ENCODE measurements at regions not wholly inside any gene's neighbourhood (a gene's known extent, or its start where the extent isn't known, plus 50 kb on each side); places are given as distances from the start of the nearest gene placed in this dataset.

DNA sequence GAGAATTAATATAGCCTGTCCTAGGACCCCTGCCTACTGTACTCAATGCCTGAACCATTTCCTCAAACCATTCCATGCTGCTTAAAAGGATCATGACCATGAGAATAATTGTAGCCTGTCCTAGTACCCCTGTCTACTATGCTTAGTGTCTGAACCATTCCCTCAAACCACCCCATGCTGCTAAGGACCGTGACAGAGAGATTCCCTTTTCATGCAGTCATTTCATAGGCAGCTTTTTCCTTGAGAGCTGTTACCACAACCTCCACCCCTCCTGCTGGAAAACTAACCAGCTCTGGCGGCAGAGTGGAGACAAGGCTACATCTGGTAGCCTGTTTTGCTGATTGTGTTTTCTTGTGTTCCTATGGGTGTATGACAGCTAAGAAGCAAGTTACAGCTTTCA, 174.9 kb upstream of the SMARCAD1 start:
- WGBS (ENCODE audit: insufficient coverage, insufficient replicate concordance, low lambda C conversion rate, missing lambda C conversion rate) = 17% methylated on average over 2 of the region's 2 CpGs
- no peaks in the 10 kb centered on the region for H3K27me3 ChIP-seq (replicated peaks in 1 of 2; ENCODE audit: control insufficient read depth in 2 of 2, insufficient read depth in 2 of 2, low read length in 1 of 2)
- no peak overlapping the region for H3K9ac ChIP-seq (ENCODE audit: control insufficient read depth, insufficient read depth, low read length)
- TF ChIP-seq BCL11A (IDR thresholded peaks at IDR 0.05; ENCODE audit: low read depth, low read length) = no peak
- TF ChIP-seq JUND (IDR thresholded peaks at IDR 0.05; ENCODE audit: low read depth, low read length) = no peak
- TF ChIP-seq NFXL1 (IDR thresholded peaks at IDR 0.05; ENCODE audit: borderline replicate concordance) = no peak
- TF ChIP-seq, protein P1, sequence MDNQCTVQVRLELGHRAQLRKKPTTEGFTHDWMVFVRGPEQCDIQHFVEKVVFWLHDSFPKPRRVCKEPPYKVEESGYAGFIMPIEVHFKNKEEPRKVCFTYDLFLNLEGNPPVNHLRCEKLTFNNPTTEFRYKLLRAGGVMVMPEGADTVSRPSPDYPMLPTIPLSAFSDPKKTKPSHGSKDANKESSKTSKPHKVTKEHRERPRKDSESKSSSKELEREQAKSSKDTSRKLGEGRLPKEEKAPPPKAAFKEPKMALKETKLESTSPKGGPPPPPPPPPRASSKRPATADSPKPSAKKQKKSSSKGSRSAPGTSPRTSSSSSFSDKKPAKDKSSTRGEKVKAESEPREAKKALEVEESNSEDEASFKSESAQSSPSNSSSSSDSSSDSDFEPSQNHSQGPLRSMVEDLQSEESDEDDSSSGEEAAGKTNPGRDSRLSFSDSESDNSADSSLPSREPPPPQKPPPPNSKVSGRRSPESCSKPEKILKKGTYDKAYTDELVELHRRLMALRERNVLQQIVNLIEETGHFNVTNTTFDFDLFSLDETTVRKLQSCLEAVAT (IDR thresholded peaks at IDR 0.05) = no peak
- TF ChIP-seq BRCA1 (IDR thresholded peaks at IDR 0.05; ENCODE audit: low read depth, low read length) = no peak
- TF ChIP-seq, protein P2, sequence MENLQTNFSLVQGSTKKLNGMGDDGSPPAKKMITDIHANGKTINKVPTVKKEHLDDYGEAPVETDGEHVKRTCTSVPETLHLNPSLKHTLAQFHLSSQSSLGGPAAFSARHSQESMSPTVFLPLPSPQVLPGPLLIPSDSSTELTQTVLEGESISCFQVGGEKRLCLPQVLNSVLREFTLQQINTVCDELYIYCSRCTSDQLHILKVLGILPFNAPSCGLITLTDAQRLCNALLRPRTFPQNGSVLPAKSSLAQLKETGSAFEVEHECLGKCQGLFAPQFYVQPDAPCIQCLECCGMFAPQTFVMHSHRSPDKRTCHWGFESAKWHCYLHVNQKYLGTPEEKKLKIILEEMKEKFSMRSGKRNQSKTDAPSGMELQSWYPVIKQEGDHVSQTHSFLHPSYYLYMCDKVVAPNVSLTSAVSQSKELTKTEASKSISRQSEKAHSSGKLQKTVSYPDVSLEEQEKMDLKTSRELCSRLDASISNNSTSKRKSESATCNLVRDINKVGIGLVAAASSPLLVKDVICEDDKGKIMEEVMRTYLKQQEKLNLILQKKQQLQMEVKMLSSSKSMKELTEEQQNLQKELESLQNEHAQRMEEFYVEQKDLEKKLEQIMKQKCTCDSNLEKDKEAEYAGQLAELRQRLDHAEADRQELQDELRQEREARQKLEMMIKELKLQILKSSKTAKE (IDR thresholded peaks at IDR 0.05; ENCODE audit: low read depth, poor library complexity, severe bottlenecking) = no peak
- TF ChIP-seq, protein P3, sequence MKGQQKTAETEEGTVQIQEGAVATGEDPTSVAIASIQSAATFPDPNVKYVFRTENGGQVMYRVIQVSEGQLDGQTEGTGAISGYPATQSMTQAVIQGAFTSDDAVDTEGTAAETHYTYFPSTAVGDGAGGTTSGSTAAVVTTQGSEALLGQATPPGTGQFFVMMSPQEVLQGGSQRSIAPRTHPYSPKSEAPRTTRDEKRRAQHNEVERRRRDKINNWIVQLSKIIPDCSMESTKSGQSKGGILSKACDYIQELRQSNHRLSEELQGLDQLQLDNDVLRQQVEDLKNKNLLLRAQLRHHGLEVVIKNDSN (IDR thresholded peaks at IDR 0.05; ENCODE audit: borderline replicate concordance, extremely low read length, insufficient read depth, low read depth, low read length) = no peak
- TF ChIP-seq MYB (IDR thresholded peaks at IDR 0.05; ENCODE audit: borderline replicate concordance, low read depth, low read length) = no peak
- no peak for TF ChIP-seq IKZF2 (IDR thresholded peaks at IDR 0.05)
- no peak for TF ChIP-seq STAT1 (conservative IDR thresholded peaks at IDR 0.05)
- no peaks in the 10 kb centered on the region for H3K36me3 ChIP-seq (ENCODE audit: control insufficient read depth in 2 of 2, insufficient read depth in 2 of 2, low read length in 1 of 2)
- intact Hi-C loops (cut with micrococcal nuclease; ENCODE audit: unreplicated experiment) = no loop called here
- no peak overlapping the region for H3K27ac ChIP-seq (ENCODE audit: control insufficient read depth, insufficient read depth)
- DNase-seq (ENCODE audit: low read depth, low spot score) (no peak), FAIRE-seq (no peak), ATAC-seq (no peak)
- RAD21 ChIA-PET (ENCODE audit: unreplicated experiment) = interaction anchor here (0.7 kb wide), 2 partner anchors 53 to 705 kb away, joined by 3 to 5 read pairs; no protein-coding TSS in a partner anchor
- H3K79me2 ChIP-seq (ENCODE audit: control insufficient read depth, insufficient read depth, low read length) = no peaks in the 10 kb centered on the region
- no peaks in the 10 kb centered on the region for H3K9me3 ChIP-seq (replicated peaks; ENCODE audit: control insufficient read depth, insufficient read depth, low read length)
- SMC1A ChIA-PET (ENCODE audit: uncharacterized antibody, unreplicated experiment) = interaction anchor here (0.7 kb wide), 1 partner anchor 19 kb away, joined by 5 read pairs; no protein-coding TSS in a partner anchor
- no peak overlapping the region for H3K4me3 ChIP-seq
- H2AFZ ChIP-seq (ENCODE audit: control insufficient read depth, low read depth, low read length) = no peak overlapping the region
- POLR2A ChIA-PET = no interaction called here
- H4K20me1 ChIP-seq (ENCODE audit: control insufficient read depth, insufficient read depth) = no peaks in the 10 kb centered on the region
- no TSS peak for BruUV-seq (replicated peaks)
- no peaks in the 10 kb centered on the region for H3K4me1 ChIP-seq (ENCODE audit: control insufficient read depth, insufficient read depth, low read length)
- CTCF ChIA-PET = no interaction called here
- in situ Hi-C loops (cut with MboI) = no loop called here
- H3K4me2 ChIP-seq (ENCODE audit: control insufficient read depth, insufficient read depth) = no peak overlapping the region

Measured in GM12878 (cell line).